ENCODE measurements at regions not wholly inside any gene's neighbourhood (a gene's known extent, or its start where the extent isn't known, plus 50 kb on each side); places are given as distances from the start of the nearest gene placed in this dataset.

DNA sequence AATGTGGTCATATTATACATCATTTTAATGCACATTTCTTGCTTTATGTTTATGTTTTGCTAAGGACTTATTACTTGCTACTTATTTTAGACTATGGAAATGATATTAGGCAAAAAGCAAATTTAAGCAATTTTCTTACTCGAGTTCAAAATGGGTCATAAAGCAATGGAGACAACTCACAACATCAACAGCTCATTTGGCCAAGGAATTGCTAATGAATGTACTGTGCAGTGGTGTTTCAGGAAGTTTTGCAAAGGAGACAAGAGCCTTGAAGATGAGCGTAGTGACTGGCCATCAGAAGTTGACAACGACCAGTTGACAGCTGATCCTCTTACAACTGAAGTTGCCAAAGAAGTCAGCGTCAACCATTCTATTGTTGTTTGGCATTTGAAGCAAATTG lies 831.8 kb upstream of the SEL1L start:
- no peak for DNase-seq (ENCODE audit: low spot score)
- TF ChIP-seq, protein P1, sequence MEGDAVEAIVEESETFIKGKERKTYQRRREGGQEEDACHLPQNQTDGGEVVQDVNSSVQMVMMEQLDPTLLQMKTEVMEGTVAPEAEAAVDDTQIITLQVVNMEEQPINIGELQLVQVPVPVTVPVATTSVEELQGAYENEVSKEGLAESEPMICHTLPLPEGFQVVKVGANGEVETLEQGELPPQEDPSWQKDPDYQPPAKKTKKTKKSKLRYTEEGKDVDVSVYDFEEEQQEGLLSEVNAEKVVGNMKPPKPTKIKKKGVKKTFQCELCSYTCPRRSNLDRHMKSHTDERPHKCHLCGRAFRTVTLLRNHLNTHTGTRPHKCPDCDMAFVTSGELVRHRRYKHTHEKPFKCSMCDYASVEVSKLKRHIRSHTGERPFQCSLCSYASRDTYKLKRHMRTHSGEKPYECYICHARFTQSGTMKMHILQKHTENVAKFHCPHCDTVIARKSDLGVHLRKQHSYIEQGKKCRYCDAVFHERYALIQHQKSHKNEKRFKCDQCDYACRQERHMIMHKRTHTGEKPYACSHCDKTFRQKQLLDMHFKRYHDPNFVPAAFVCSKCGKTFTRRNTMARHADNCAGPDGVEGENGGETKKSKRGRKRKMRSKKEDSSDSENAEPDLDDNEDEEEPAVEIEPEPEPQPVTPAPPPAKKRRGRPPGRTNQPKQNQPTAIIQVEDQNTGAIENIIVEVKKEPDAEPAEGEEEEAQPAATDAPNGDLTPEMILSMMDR (IDR thresholded peaks at IDR 0.05; ENCODE audit: extremely low read depth, insufficient read depth, missing control alignments), result no peak
- in situ Hi-C loops (cut with MboI; ENCODE audit: low pct_unique_long_range_greater_than_20kb, low sequenced_read_pairs, unreplicated experiment), result no loop called here

DNA sequence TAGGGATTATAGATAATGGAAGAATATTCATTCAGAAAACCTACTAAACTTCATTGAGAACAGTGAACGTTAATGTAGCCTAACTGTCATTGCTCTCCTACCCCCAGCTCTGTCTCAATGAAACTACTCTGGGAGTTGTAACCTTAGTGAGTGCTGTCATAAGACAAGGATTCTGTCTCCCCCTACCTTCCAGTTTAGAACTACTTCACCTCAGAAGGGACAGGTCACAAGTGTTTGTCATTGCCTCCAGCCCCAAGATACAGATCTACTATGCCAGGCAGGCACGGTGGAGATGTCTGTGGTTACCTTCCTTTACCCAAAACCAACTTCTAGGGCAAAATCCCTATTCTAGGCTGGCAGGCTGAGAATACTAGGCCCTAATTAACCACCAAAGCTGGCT lies 833.1 kb upstream of the SEL1L start:
- in situ Hi-C loops (cut with MboI; ENCODE audit: low pct_unique_long_range_greater_than_20kb, low sequenced_read_pairs, unreplicated experiment), result no loop called here
- DNase-seq (ENCODE audit: low spot score), result no peak
- TF ChIP-seq, protein P1 (IDR thresholded peaks at IDR 0.05; ENCODE audit: extremely low read depth, insufficient read depth, missing control alignments), result peak; percentile 29

DNA sequence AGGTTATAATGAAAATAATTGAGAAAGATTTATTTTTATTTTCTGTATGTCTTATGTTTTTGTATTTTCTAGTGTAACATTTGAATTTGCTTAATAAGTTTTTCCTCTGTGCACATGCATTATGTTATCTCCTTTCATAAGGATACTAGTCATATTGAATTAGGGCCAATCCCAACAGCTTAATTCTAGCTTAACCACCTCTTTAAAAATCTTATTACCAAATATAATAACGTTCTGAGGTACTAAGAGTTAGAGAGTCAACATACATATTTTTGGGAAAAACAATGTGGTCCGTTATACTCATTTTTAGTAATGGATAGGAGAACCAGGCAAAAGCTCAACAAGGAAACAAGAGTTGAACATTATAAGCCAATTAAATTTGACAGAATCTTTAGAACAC lies 845.6 kb upstream of the SEL1L start:
- no peak for DNase-seq (ENCODE audit: low spot score)
- TF ChIP-seq, protein P1 (IDR thresholded peaks at IDR 0.05; ENCODE audit: extremely low read depth, insufficient read depth, missing control alignments), result no peak
- in situ Hi-C loops (cut with MboI; ENCODE audit: low pct_unique_long_range_greater_than_20kb, low sequenced_read_pairs, unreplicated experiment), result no loop called here

DNA sequence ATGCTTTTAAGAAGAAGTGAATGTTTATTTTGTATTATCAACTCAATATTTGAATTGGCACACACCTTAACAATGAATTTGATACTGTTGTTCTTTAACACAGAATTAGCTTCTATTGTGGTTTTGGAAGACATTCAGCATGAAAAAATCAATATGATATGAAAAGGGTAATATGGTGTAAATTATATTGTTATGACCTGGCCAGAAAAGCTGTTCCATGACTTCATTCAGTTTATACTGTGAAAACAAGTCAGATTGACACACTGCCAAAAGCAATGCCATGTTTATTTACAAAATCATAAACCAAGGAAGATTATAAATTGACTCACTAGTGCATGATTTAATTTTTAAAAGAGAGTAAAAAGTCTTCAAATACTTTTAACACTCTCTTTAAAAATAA lies 851.4 kb upstream of the SEL1L start:
- no peak for DNase-seq (ENCODE audit: low spot score)
- in situ Hi-C loops (cut with MboI; ENCODE audit: low pct_unique_long_range_greater_than_20kb, low sequenced_read_pairs, unreplicated experiment), result no loop called here
- TF ChIP-seq, protein P1 (IDR thresholded peaks at IDR 0.05; ENCODE audit: extremely low read depth, insufficient read depth, missing control alignments), result no peak

DNA sequence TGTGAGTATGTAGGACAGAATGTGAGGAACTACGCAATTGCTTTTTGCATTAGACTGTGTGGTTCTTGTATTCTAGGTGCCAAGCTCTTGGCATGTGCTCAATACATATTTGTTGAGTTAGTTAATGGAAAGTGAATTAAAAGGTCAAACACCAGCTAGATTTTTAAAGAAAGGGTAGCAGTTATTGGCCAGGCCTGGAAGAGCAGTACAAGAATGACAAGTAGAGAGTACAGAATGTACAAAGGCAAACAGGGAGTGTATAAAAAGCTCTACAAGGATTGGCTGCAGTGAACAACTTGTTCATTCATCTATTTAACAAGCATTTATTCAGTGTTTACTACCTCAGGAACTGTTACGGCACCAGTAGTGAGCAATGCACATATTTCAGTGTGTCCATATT lies 854.0 kb upstream of the SEL1L start:
- TF ChIP-seq, protein P1 (IDR thresholded peaks at IDR 0.05; ENCODE audit: extremely low read depth, insufficient read depth, missing control alignments), result no peak
- no peak for DNase-seq (ENCODE audit: low spot score)
- in situ Hi-C loops (cut with MboI; ENCODE audit: low pct_unique_long_range_greater_than_20kb, low sequenced_read_pairs, unreplicated experiment), result no loop called here

DNA sequence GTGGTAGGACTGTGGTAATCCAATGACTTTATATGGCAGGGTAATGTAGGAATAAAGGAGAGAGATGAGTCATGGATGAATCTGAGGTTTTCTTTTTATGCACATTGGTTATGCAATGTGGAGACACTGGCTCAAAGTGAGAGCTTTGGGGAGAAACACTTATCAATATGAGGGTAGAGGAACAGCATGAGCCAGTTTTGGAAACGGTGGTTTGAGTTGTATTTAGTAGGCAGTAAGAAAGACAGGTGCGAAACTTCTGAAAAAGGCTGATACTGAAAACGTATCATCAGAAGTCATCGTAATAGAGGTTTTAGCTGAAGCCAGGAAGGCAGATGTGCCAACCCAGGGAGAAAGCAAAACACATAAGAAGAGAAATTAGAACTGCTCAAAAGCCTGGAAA lies 854.8 kb upstream of the SEL1L start:
- DNase-seq (ENCODE audit: low spot score), result no peak
- TF ChIP-seq, protein P1 (IDR thresholded peaks at IDR 0.05; ENCODE audit: extremely low read depth, insufficient read depth, missing control alignments), result no peak
- in situ Hi-C loops (cut with MboI; ENCODE audit: low pct_unique_long_range_greater_than_20kb, low sequenced_read_pairs, unreplicated experiment), result no loop called here

DNA sequence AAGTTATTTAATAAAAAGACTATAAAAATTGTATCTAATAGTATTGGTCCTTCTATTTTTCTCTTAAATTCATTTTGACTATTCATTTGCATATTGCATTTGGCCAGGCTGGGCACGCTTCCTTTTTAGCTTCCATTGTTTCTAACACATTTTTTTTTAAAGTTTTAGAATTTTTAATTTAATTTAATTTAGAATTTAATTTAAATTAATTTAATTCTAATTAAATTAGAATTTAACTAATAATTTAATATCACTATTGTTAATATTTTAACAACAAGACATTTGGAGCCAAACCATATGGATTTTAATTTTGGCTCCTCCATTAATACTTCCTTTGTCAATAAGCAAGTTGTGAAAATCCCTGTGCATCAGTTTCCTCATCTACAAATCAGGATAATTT lies 856.9 kb upstream of the SEL1L start:
- DNase-seq (ENCODE audit: low spot score), result no peak
- TF ChIP-seq, protein P1 (IDR thresholded peaks at IDR 0.05; ENCODE audit: extremely low read depth, insufficient read depth, missing control alignments), result no peak
- in situ Hi-C loops (cut with MboI; ENCODE audit: low pct_unique_long_range_greater_than_20kb, low sequenced_read_pairs, unreplicated experiment), result no loop called here
